UCSD-AML1 (cell line): ENCODE measurements at regions not wholly inside any gene's neighbourhood (a gene's known extent, or its start where the extent isn't known, plus 50 kb on each side); places are given as distances from the start of the nearest gene placed in this dataset.

ENCODE experiments used
- DNase-seq: peaks from one replicate; lab custom pipeline; 2025; ENCODE audit not compliant: unreplicated experiment; lab: John Stamatoyannopoulos, UW

GRCh38 chr7:156080046-156080445 is 267.8 kb upstream of the SHH start:
- no peak for DNase-seq

- DNase-seq = no peak
These were observed 266.9 kb upstream of the SHH start for GRCh38 chr7:156079156-156079555.

- no peak for DNase-seq
These were observed 262.8 kb upstream of the SHH start for GRCh38 chr7:156074982-156075615.

- DNase-seq = no peak
These were observed 261.8 kb upstream of the SHH start for GRCh38 chr7:156074084-156074483.

- no peak for DNase-seq
These were observed 261.2 kb upstream of the SHH start for GRCh38 chr7:156073366-156074052.

- DNase-seq = no peak
These were observed 259.3 kb upstream of the SHH start for GRCh38 chr7:156071612-156072011.

GRCh38 chr7:156069891-156070290 is 257.6 kb upstream of the SHH start:
- no peak for DNase-seq

GRCh38 chr7:156067156-156067555 is 254.9 kb upstream of the SHH start:
- no peak for DNase-seq

- DNase-seq = no peak
These were observed 253.1 kb upstream of the SHH start for GRCh38 chr7:156065400-156065799.

- no peak for DNase-seq
These were observed 252.7 kb upstream of the SHH start for GRCh38 chr7:156064971-156065386.

- DNase-seq = no peak
These were observed 251.1 kb upstream of the SHH start for GRCh38 chr7:156063241-156063810.

- no peak for DNase-seq
These were observed 250.0 kb upstream of the SHH start for GRCh38 chr7:156062286-156062685.

- DNase-seq = no peak
These were observed 249.5 kb upstream of the SHH start for GRCh38 chr7:156061689-156062255.

GRCh38 chr7:156060925-156061324 is 248.7 kb upstream of the SHH start:
- DNase-seq = no peak

- no peak for DNase-seq
These were observed 247.1 kb upstream of the SHH start for GRCh38 chr7:156059369-156059768.

- DNase-seq = no peak
These were observed 246.0 kb upstream of the SHH start for GRCh38 chr7:156058248-156058647.

GRCh38 chr7:156056534-156056933 is 244.3 kb upstream of the SHH start:
- DNase-seq = no peak

GRCh38 chr7:156055206-156055822 is 243.1 kb upstream of the SHH start:
- no peak for DNase-seq

GRCh38 chr7:156051884-156052283 is 239.6 kb upstream of the SHH start:
- no peak for DNase-seq

GRCh38 chr7:156050636-156051569 is 238.6 kb upstream of the SHH start:
- no peak for DNase-seq

GRCh38 chr7:156049366-156049765 is 237.1 kb upstream of the SHH start:
- no peak for DNase-seq
